DOHH2 (cell line): ENCODE measurements at regions not wholly inside any gene's neighbourhood (a gene's known extent, or its start where the extent isn't known, plus 50 kb on each side); places are given as distances from the start of the nearest gene placed in this dataset.

ENCODE experiments used
- CTCF ChIP-seq: fragments of 200-600 bp; sonication (generic); IDR thresholded peaks from one replicate; pipeline ENCODE4 v1.5.1; 2014; ENCODE audit warnings: antibody characterized with exemption, mild to moderate bottlenecking, low read depth, low read length; ENCODE audit not compliant: poor library complexity, severe bottlenecking
- EZH2phosphoT487 ChIP-seq: fragments of 200-600 bp; sonication (generic); IDR thresholded peaks from 2 replicates; pipeline ENCODE4 v1.6.1; 2017; ENCODE audit warnings: borderline replicate concordance, mild to moderate bottlenecking, antibody characterized with exemption, low read length, moderate library complexity, mixed read lengths

- TF ChIP-seq CTCF (no peak), EZH2phosphoT487 (no peak)
These were observed 212.1 kb upstream of the SOX4 start for GRCh38 chr6:21381331-21381963.
